Large intestine (tissue), 3 donors: ENCODE measurements at regions not wholly inside any gene's neighbourhood (a gene's known extent, or its start where the extent isn't known, plus 50 kb on each side); places are given as distances from the start of the nearest gene placed in this dataset.
"Not testable (repeated sequence)": the region's sequence is repeated elsewhere in the genome, so short reads cannot be mapped to it uniquely, and the experiment has no call there.

Experiments
- DNase-seq, 2 donors: peaks; one replicate each; pipeline versions ENCODE4 v3.0.0 to v3.0.0-alpha.2; 2013
- H3K27ac ChIP-seq: one replicate; pipeline ENCODE4 v1.5.1; 2013; ENCODE audit warnings: low read length
- H3K27me3 ChIP-seq: 2 replicates; pipeline ENCODE4 v1.6.1; 2013; ENCODE audit warnings: low read length; ENCODE audit not compliant: control insufficient read depth, insufficient read depth
- H3K36me3 ChIP-seq: 2 replicates; pipeline ENCODE4 v1.6.1; 2013; ENCODE audit warnings: low read length; ENCODE audit not compliant: control insufficient read depth, insufficient read depth
- H3K4me1 ChIP-seq: one replicate; pipeline ENCODE4 v1.6.1; 2013; ENCODE audit warnings: low read length; ENCODE audit not compliant: control insufficient read depth, insufficient read depth
- H3K4me3 ChIP-seq: one replicate; pipeline ENCODE4 v1.5.1; 2013; ENCODE audit warnings: low read length
- H3K9me3 ChIP-seq: one replicate; pipeline ENCODE4 v1.6.1; 2013; ENCODE audit warnings: mild to moderate bottlenecking, low read depth, low read length, moderate library complexity; ENCODE audit not compliant: control insufficient read depth
- WGBS: methylation state at CpG from one replicate; pipeline ENCODE4 v1.1.5; 2013; ENCODE audit warnings: low lambda C conversion rate; ENCODE audit not compliant: insufficient coverage; 5-methylcytosine and 5-hydroxymethylcytosine counted together

DNA sequence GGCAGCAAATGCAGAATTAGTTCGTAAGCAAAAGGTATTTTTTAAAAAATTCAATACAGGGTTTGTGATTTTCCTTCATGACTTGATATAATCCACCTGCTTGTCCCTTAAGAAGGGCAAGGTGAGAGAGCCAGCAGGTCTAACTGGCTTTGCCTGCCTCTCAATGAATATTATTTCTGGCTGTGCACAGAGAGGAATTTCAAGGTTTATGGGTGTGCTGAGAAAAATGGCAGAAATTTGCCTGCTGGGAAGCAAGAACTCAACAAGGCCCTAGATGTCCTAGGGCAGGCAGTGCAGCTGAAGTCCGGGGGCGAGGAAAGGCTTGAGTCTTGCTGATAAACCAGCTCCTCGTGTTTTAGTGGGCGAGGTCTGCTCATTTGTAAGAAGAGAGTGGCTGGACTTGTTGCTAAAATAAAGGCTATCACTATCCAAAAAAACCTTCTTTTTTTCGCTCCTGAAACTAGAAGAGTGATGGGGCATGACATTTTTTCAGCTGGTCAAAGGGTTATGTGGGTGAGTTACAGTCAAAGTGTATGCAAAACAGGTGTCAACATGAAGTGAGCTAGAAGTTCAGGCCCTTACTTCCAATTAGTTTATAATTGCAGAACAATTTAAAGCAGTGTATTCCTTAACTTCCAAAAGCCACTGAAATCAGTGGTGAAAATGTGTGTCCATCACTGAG, 385.8 kb upstream of the KLF6 start:
- H3K9me3 ChIP-seq, result no peaks in the 10 kb centered on the region
- H3K27me3 ChIP-seq, result no peaks in the 10 kb centered on the region
- no peaks in the 10 kb centered on the region for H3K36me3 ChIP-seq
- 100% methylated on average over 1 of the region's 6 CpGs for WGBS
- no peaks in the 10 kb centered on the region for H3K4me1 ChIP-seq
- no peak overlapping the region for H3K27ac ChIP-seq
- no peak overlapping the region for H3K4me3 ChIP-seq
- no peak for DNase-seq

DNA sequence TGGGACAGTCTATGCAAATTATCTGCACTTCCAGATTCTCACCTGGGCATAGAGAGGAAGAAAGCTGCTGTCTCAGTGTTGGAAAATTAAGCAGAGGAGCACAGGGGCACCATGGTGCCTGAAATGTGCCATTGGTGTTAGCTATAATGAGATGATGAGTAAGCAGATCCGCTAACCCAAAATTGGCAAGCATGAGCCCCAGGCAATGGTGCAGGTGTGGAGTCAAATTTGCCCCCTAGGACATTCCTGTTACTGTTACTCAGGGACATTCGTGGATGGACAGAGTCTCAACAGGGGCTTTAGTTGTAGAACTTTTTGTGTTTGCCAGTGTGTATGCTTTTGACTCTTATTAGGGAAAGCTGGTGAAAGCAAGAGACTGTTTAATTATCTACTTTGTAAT, 385.2 kb upstream of the KLF6 start:
- Histone ChIP-seq H3K4me3 (no peak overlapping the region), H3K9me3 (no peaks in the 10 kb centered on the region), H3K27ac (no peak overlapping the region), H3K36me3 (no peaks in the 10 kb centered on the region), H3K4me1 (no peaks in the 10 kb centered on the region), H3K27me3 (no peaks in the 10 kb centered on the region)
- DNase-seq, result no peak
- WGBS, result no CpG with 5 or more reads among the region's 2 CpGs

- DNase-seq, result no peak
- H3K36me3 ChIP-seq, result no peaks in the 10 kb centered on the region
- no peaks in the 10 kb centered on the region for H3K9me3 ChIP-seq
- no CpG with 5 or more reads among the region's 1 CpG for WGBS
- H3K4me3 ChIP-seq, result no peak overlapping the region
- no peaks in the 10 kb centered on the region for H3K27me3 ChIP-seq
- H3K27ac ChIP-seq, result no peak overlapping the region
- no peaks in the 10 kb centered on the region for H3K4me1 ChIP-seq
Observed at GRCh38 chr10:4169448-4169847, 384.4 kb upstream of the KLF6 start.

DNA sequence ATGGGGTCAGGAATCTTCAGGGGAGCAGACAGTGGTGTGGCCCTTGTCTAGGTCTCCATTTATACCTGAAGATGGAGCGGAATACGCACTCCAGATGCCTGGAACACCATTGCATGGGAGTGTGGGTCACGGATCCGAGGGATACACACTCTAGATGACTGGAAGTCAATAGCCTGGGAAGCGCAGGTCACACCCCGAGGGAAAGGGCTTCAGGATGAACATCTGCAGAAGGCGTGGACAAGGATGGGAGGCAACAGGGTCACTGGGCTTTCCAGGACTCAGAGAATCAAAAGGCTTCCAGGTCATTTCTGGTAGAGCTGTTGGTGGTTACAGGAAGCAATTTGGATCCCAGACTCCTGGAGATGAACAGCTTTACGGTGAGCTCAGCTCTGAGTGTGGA, 382.2 kb upstream of the KLF6 start:
- Histone ChIP-seq H3K9me3 (no peaks in the 10 kb centered on the region), H3K4me1 (no peaks in the 10 kb centered on the region), H3K27ac (no peak overlapping the region), H3K4me3 (no peak overlapping the region), H3K36me3 (no peaks in the 10 kb centered on the region), H3K27me3 (no peaks in the 10 kb centered on the region)
- 100% methylated on average over 1 of the region's 8 CpGs for WGBS
- no peak for DNase-seq

DNA sequence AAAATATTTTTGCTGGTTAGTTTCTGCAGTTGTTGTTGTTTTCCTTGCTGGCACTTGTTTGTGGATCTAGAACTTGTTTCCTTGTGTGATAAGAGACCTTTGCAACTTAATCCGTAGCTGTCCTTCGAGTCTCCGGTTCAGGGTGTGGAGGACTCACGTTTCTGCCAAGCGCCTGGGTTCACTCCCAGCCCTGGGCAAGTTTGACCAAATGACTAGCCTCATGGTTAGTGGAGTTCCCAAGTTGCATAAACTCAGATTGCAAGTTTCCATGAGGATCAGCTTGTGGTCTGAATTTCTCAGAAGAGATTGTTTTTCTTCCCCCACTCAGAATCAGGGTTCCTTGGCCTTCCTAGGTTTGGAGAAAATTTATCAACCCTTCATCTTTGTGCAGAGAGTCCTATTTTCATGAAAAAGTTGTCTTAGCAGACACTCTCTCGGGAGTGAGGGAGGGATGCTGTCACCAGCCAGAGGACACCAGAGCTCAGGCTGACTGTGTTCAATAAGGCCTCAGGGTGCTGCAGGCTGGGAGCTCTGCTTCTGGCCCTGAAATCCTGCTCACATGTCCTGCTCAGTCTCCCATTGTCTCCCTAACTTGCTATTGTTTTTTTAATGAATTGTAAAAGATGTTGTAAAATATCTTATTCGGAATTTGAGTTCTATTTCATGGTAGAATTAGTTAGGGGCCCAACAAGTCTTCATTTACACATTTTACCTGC, 377.7 kb upstream of the KLF6 start:
- no peaks in the 10 kb centered on the region for H3K9me3 ChIP-seq
- no peak for DNase-seq
- H3K36me3 ChIP-seq, result no peaks in the 10 kb centered on the region
- no peak overlapping the region for H3K27ac ChIP-seq
- H3K27me3 ChIP-seq, result no peaks in the 10 kb centered on the region
- no peak overlapping the region for H3K4me3 ChIP-seq
- WGBS, result 86% methylated on average over 1 of the region's 7 CpGs
- H3K4me1 ChIP-seq, result no peaks in the 10 kb centered on the region

- H3K36me3 ChIP-seq, result no peaks in the 10 kb centered on the region
- no peak overlapping the region for H3K27ac ChIP-seq
- no peaks in the 10 kb centered on the region for H3K27me3 ChIP-seq
- 93% methylated on average over 5 of the region's 6 CpGs for WGBS
- H3K9me3 ChIP-seq, result no peaks in the 10 kb centered on the region
- DNase-seq, result no peak
- no peak overlapping the region for H3K4me3 ChIP-seq
- H3K4me1 ChIP-seq, result no peaks in the 10 kb centered on the region
Observed at GRCh38 chr10:4159173-4159572, 374.2 kb upstream of the KLF6 start.

GRCh38 chr10:4154191-4154715, 369.2 kb upstream of the KLF6 start:
- Histone ChIP-seq H3K9me3 (no peaks in the 10 kb centered on the region), H3K27ac (no peak overlapping the region), H3K36me3 (no peaks in the 10 kb centered on the region), H3K4me3 (no peak overlapping the region), H3K4me1 (no peaks in the 10 kb centered on the region), H3K27me3 (peaks cover 2% of the 10 kb centered on the region)
- no peak for DNase-seq
- no CpG with 5 or more reads among the region's 4 CpGs for WGBS

GRCh38 chr10:4151466-4151865, 366.5 kb upstream of the KLF6 start:
- no peaks in the 10 kb centered on the region for H3K4me1 ChIP-seq
- no peaks in the 10 kb centered on the region for H3K9me3 ChIP-seq
- no CpG with 5 or more reads among the region's 16 CpGs for WGBS
- no peak for DNase-seq
- H3K27ac ChIP-seq, result no peak overlapping the region
- H3K27me3 ChIP-seq, result peaks cover 2% of the 10 kb centered on the region
- no peak overlapping the region for H3K4me3 ChIP-seq
- H3K36me3 ChIP-seq, result no peaks in the 10 kb centered on the region

DNA sequence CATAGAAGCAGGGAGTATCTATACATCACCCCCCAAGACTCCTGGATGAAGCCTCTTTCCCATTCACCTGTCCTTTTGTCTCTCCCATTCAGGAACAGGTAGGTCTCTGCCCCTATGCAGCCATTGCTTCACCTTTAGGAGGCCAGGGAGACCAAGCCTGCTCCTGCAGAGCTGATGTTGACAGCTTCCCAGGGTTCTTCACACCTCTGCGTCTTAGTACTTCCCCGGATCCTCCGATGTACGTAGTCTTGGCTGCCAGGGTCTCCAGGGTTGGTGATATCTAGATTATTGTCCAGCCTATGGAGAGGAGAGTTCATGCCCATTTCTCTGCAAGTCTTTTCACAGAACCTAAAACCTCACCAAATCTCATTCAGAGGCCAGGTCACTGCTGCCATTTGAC, 365.7 kb upstream of the KLF6 start:
- no peaks in the 10 kb centered on the region for H3K9me3 ChIP-seq
- H3K4me1 ChIP-seq, result no peaks in the 10 kb centered on the region
- WGBS, result no CpG with 5 or more reads among the region's 4 CpGs
- H3K36me3 ChIP-seq, result no peaks in the 10 kb centered on the region
- H3K27me3 ChIP-seq, result peaks cover 2% of the 10 kb centered on the region
- no peak overlapping the region for H3K4me3 ChIP-seq
- H3K27ac ChIP-seq, result no peak overlapping the region
- DNase-seq, result no peak

GRCh38 chr10:4149460-4149859, 364.5 kb upstream of the KLF6 start:
- not testable (repeated sequence) for H3K27me3 ChIP-seq, H3K27ac ChIP-seq, H3K36me3 ChIP-seq, DNase-seq, H3K4me3 ChIP-seq, H3K4me1 ChIP-seq, H3K9me3 ChIP-seq
- WGBS, result 90% methylated on average over 2 of the region's 14 CpGs

GRCh38 chr10:4147245-4147644, 362.2 kb upstream of the KLF6 start:
- DNase-seq, result no peak
- Histone ChIP-seq H3K27ac (no peak overlapping the region), H3K4me1 (no peaks in the 10 kb centered on the region), H3K9me3 (no peaks in the 10 kb centered on the region), H3K4me3 (no peak overlapping the region), H3K27me3 (peaks cover 5% of the 10 kb centered on the region), H3K36me3 (no peaks in the 10 kb centered on the region)
